ENCODE measurements at regions not wholly inside any gene's neighbourhood (a gene's known extent, or its start where the extent isn't known, plus 50 kb on each side); places are given as distances from the start of the nearest gene placed in this dataset.
"Not testable (repeated sequence)": the region's sequence is repeated elsewhere in the genome, so short reads cannot be mapped to it uniquely, and the experiment has no call there.

- peak; percentile 56 for DNase-seq
Measured at GRCh38 chr6:48986845-48987244, 476.2 kb downstream of the MMUT start.

GRCh38 chr6:48986105-48986504 is 476.9 kb downstream of the MMUT start:
- no peak for DNase-seq

DNA sequence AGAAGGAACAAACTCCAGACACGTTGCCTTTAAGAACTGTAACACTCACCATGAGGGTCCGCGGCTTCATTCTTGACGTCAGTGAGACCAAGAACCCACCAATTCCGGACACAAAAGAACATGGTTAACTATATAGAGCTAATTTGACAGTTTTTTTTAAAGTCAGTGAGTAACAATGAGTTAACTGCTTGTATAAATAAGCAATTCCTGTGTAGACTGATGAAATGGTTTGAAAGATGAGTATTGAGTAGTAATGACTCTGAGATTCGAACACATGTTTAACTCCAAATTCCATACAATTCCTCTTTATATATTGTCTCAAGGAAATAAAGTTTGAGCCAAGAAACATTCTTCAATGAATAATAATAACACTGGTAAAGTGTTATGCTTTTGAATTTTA is 478.0 kb downstream of the MMUT start:
- DNase-seq: no peak

- not testable (repeated sequence) for DNase-seq
Measured at GRCh38 chr6:48983968-48984367, 479.1 kb downstream of the MMUT start.

GRCh38 chr6:48983377-48983776 is 479.7 kb downstream of the MMUT start:
- no peak for DNase-seq

- no peak for DNase-seq
Measured at GRCh38 chr6:48979806-48980205, 483.2 kb downstream of the MMUT start.

GRCh38 chr6:48979085-48979484 is 484.0 kb downstream of the MMUT start:
- DNase-seq: no peak

DNA sequence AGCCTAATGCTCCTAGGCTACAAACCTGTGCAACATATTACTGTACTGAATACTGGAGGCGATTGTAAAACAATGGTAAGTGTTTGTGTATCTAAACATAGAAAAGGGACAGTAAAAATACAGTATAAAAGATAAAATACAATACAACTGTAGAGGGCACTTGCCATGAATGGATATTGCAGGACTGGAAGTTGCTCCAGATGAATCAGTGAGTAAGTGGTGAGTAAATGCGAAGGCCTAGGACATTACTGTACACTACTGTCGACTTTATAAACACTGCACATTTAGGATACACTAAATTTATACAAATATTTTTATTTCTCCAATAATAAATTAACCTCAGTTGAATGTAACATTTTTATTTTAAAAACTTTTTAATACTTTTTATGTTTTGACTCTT is 485.0 kb downstream of the MMUT start:
- no peak for DNase-seq

- no peak for DNase-seq
Measured at GRCh38 chr6:48977573-48977972, 485.5 kb downstream of the MMUT start.

DNA sequence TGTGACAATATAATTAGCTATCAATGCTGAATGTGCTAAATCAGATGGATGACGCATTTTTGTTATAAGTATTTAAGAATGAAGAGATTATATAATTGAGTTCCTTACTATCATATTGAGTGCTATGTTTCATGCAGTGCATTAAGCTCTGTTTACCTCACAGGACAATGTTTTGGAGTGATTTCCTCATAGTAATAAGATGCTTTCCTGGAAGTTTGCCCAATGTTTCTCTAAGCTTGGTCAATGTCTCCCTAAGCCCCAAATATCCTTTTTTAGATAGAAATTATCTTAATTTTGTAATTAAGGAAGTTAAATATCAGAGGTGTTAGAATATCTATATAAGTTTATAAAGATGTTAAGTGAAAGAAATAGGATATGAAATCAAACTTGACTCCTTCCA is 489.6 kb downstream of the MMUT start:
- DNase-seq: no peak

GRCh38 chr6:48961781-48962415 is 501.2 kb downstream of the MMUT start:
- DNase-seq: no peak

DNA sequence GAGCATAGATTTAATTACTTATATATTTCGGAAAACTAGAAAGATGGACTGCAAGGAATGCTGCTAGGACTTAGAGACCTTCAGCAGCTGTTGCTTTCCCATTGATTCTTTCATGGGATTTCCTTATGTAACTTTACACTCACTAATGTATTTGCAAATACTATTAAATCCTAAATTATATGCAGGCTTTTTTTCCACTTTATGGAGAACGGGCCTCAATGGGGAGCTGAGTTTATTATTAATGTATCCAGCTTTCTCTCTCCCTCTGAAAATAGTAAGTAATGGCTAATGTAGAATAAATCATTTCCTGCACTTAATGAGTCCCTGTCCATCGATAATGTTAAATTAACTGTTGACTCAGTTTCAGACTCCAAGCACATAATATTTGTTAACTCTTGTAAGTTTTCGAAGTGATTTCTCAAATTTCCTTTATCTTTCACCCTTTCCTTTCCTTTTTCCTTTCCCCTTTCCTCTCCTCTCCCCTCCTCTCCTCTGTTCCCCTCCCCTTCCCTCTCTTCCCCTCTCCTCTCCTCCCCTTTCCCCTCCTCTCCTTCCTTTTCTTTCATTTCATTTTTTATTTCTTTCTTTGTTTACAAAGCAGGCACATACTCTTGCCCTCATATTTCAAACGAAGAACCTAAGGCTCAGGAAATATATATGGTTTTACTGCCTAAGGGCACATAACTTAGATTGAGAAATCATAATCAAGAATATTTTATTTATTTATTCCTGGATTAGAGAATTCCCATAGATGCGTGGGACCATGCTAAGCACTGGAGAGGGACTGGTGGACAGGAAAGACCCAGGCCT is 503.6 kb downstream of the MMUT start:
- DNase-seq: no peak

DNA sequence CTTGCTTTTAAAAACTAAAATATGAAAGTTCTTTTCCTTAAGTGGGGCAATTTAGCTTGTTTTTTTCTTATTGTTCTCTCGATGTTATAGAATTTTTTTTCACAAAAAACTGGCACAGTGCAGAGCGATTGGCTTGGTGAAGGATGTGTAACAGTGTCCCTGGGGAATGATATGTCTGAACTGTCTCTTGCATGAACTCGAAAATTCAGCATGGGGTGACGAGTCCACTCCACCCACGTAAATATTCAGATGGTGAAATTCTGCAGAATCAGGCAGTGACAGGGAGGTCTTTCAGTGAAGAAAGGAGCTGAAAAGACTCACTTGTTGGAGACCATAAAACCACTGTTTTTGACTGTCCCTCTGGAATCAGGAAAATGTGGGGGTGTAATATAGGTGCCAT is 505.3 kb downstream of the MMUT start:
- no peak for DNase-seq

GRCh38 chr6:48951917-48952316 is 511.1 kb downstream of the MMUT start:
- peak; percentile 42 for DNase-seq

DNA sequence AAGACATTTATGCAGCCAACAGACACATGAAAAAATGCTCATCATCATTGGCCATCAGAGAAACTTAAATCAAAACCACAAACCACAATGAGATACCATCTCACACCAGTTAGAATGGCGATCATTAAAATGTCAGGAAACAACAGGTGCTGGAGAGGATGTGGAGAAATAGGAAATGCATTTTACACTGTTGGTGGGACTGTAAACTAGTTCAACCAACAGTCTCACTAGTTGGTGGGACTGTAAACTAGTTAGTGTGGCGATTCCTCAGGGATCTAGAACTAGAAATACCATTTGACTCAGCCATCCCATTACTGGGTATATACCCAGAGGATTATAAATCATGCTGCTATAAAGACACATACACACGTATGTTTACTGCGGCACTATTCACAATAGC is 518.8 kb downstream of the MMUT start:
- peak; percentile 62 for DNase-seq

DNA sequence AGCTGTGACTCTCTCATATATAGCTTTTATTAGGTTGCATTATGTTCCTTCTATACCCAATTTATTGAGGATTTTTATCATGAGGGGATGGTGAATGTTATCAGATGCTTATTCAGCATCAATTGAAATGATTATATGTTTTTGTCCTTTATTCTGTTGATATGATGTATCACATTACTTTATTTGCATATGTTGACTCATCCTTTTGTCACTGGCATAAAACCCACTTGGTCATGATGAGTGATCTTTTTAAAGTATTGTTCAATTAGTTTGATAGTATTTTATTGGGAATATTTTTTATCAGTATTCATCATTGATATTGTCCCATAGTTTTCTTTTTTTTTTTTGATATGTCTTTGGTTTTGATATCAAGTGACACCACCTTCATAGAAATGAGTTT is 529.9 kb downstream of the MMUT start:
- no peak for DNase-seq

DNA sequence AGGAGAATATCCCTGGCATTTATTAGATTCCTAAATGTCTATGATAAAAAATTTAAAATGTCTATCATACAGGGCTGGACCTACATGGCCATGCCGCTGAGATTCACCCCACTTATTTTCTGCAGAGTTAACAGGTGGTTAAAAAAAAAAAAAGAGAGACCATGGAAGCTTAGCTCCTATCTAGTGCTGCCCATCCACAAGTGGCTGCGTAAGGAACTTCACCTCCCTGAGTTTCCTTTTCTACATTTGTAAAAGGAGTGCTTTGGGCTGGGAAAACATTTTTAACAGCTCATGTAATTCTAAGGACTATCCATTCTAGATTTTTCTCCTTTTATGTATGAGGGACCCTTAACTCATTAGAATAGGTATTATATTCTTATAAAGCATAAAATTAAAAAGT is 534.1 kb downstream of the MMUT start:
- DNase-seq: peak; percentile 4

DNA sequence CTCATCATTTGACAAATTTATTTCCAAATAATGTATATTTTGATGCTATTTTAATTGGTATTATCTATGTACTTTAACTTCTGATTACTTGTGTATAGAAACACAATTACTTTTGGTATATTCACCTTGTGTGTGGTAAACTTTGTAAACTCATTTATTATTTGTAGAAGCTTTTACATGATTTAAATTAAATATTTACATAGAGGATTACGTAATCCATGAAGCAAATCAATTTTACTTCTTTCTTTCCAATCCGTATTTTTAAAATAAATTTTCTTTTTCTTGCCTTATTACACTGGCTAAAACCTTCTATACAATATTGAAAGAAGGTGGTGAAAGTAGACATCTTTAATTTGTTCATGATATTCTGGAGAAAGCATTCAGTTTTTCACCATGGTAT is 540.2 kb downstream of the MMUT start:
- DNase-seq: no peak

- DNase-seq: no peak
Measured at GRCh38 chr6:48919555-48919954, 543.5 kb downstream of the MMUT start.

- DNase-seq: no peak
Measured at GRCh38 chr6:48917233-48917632, 545.8 kb downstream of the MMUT start.

DNA sequence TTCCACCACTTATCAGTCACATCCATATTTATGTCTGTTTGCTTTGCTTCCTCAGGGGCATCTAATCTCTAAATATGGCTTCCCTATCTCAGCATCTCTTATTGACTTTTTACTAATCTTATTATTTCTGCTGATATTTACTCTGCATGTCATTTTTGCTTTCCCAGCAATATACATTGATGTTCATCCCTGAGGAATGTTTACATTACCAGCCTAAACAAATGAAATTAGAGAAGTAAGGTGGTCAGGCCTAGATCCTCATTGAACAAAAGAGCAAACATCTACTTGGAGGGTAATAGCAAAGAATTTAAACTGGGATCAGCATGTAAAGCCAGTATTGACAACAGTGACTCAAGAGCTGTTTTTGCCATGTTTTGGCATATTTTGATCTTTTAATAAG is 546.4 kb downstream of the MMUT start:
- DNase-seq: no peak

- no peak for DNase-seq
Measured at GRCh38 chr6:48915591-48915990, 547.5 kb downstream of the MMUT start.

- no peak for DNase-seq
Measured at GRCh38 chr6:48912503-48912902, 550.5 kb downstream of the MMUT start.

DNA sequence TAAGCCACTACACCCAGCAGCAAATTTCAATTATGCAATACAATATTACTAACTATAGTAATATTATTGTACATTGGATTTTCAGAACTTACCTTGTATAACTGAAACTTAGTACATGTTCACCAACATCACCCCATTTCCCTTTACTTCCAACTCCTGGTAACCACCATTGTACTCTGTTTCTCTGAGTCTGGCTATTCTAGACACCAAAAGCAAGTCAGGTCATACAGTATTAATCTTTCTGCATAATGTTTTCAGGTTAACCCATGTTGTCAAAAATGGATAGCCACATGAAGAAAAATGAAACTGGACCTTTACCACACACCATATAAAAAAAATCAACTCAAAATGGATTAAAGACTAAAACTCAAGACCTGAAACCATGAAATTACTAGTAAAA is 558.2 kb downstream of the MMUT start:
- no peak for DNase-seq

DNA sequence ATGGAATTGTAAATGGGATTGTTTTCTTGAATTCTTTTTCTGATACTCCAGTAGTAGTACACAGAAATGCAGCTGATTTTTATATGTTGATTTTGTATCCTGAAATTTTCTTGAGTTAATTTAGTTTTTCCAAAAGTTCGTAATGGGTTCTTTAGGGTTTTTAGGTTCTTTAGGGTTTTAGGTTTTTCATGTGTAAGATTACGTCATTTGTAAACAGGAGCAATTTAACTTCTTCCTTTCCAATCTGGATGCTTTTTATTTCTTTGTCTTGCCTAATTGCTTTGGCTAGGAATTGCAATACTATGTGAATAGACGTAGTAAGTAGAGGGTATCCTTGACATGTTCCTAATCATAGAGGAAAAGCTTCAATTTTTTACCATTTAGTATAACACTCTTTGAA is 568.6 kb downstream of the MMUT start:
- no peak for DNase-seq

Measured in NCI-H82 (cell line).